GM23248 (cell line): ENCODE measurements at regions not wholly inside any gene's neighbourhood (a gene's known extent, or its start where the extent isn't known, plus 50 kb on each side); places are given as distances from the start of the nearest gene placed in this dataset.
"Not testable (repeated sequence)": the region's sequence is repeated elsewhere in the genome, so short reads cannot be mapped to it uniquely, and the experiment has no call there.

Experiments
- EZH2 ChIP-seq: fragments of 200-600 bp; sonication (generic); IDR thresholded peaks from 2 replicates; pipeline ENCODE4 v1.6.1; 2018; ENCODE audit warnings: antibody characterized with exemption, mild to moderate bottlenecking; ENCODE audit not compliant: insufficient read depth, poor library complexity, severe bottlenecking
- EZH2phosphoT487 ChIP-seq: fragments of 200-600 bp; sonication (generic); IDR thresholded peaks from 2 replicates; pipeline ENCODE4 v1.6.1; 2018; ENCODE audit warnings: antibody characterized with exemption, moderate library complexity, mild to moderate bottlenecking, low read depth; ENCODE audit not compliant: insufficient read depth

GRCh38 chrY:3171074-3171473, 235.9 kb downstream of the ZFY start:
- not testable (repeated sequence) for TF ChIP-seq EZH2phosphoT487, EZH2
